HG03442 (cell line): ENCODE measurements at regions not wholly inside any gene's neighbourhood (a gene's known extent, or its start where the extent isn't known, plus 50 kb on each side); places are given as distances from the start of the nearest gene placed in this dataset.

Experiments used
- ATAC-seq: cut with Tn5 transposase; IDR thresholded peaks from one replicate; pipeline ENCODE4 v1.9.1; 2021; ENCODE audit warnings: mild to moderate bottlenecking, moderate library complexity; ENCODE audit not compliant: unreplicated experiment

DNA sequence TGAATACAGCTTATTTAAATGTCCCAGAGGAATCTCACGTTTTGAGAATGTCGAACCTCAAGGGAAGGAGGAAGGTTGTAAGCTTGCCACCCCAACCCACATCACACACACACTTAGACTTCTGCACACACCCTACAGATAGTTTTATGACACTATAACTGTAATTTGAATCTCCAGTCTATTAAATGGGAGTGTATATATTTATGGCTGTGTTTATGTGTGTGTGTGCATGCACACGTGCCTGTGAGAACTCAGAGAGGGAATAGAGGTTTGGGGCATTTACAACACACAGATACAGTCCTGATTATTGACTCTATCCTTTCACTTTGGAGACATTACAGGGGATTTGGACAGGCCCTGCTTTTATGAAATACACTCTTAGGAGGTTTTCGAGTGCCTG is 171.5 kb upstream of the MAF start:
- no peak for ATAC-seq

DNA sequence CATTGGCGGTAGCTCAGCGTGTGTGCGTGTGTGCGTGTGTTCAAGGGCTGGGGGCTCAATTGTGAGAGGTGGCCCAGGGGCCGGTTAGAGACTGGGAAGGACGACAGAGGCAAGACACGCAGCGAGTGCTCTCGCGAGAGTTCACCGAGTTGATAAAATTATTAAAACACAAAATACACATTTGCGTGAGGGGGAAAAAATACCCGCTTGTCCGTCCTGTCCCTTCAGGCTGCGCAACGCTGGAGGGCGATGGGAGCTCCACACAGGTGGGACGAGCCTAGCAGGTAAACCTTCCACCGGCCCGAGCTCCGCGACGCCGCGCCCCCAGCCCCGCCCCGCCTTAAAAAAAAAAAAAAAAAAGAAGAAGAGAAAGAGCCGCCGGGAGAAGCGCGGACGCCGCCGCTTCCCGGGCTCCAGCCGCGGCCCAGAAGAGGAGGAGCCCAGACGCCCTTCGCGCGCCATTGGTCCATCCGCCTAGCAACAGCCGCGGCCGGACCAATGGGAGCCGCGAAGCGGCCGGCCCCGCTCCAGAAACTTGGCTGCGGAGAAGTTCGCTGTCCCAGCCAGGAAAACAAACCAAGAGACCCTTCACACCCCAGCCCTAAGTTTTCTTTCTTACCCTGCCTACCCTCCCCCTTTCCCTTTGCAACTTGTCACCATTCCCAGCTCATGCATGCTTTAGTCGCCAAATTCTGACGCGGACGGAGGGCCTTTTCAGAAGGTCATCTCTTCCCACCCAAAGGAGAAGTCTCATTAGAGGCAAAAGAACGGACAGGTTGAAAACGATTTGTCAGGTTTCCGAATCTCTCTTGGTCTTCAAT is 169.9 kb upstream of the MAF start:
- peak; percentile 96 for ATAC-seq

DNA sequence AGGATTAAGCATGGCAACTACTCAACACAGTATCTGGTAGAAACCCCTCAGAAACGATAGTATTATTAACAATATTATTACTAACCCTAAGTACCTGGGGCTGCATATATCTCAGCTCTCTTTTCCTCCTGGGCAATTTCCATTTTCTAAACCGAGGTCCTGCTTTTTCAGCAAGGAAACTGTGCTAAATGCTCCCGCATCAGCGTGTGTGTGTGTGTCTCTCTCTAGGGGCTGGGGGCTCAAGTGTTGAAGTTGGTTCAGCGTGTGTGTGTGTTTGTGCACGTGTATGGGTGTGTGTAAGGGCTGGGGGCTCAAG is 169.3 kb upstream of the MAF start:
- ATAC-seq = no peak

DNA sequence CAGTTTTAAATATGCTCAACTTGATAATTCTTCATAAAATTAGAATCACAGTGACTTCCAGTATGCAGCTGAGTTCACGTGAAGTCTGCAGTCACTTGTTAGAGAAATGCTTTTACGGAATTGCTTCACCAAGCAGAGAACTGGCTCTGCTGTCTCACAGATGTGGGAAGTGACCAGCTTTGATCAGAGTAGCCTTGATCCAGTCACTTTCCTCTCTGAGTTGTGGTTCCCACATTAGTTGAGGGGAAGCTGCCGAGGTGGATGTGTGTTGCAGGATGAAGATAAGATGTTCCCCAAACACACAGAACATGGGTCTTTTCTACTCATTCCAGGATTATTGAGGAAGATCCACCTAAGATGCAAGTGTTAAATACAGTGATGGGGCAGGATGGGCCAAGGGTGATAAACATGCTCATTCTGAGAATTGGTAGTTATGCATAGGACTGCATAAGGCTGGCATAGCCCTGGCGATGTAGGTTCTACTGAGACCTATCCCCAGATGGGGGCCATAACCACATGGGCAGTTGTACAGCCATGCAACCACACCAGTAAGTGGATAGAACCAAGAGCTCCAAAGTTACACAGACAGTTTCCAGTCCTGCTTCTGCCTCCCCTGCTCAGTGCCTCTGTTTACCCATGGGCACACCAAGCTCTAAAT is 168.9 kb upstream of the MAF start:
- no peak for ATAC-seq

DNA sequence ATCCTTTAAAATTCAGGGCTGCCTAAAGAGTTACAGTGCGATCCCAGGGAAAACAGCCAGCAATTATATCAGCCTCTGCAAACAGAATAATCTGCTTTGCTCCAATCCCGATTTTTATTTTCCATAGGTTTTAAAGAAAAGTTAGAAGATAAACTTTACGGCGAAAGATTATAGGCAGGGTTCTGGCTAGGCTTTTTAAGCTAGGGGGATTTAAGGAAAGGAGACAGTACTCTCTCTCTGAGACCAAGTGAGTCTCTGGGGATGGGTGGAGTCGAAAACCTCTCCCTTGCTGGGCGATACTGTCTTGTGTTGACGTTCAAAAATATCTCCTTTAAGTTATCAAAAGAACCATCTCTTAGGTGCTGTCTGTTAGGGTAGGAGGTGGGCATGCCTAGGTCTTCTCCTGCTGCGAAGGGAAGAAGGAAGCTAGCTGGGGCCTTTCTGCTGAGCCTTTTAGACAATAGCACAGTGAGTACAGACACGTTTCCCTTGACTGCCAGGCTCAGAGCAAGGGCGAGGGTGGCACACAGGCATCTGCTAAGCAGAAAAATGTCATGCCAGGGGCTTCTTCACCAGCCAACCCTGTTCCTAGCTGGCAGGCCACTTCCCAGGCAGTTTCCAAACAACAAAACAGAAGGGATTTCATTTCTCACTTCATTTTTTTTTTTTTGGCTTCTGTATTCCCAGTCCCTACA is 167.9 kb upstream of the MAF start:
- no peak for ATAC-seq

DNA sequence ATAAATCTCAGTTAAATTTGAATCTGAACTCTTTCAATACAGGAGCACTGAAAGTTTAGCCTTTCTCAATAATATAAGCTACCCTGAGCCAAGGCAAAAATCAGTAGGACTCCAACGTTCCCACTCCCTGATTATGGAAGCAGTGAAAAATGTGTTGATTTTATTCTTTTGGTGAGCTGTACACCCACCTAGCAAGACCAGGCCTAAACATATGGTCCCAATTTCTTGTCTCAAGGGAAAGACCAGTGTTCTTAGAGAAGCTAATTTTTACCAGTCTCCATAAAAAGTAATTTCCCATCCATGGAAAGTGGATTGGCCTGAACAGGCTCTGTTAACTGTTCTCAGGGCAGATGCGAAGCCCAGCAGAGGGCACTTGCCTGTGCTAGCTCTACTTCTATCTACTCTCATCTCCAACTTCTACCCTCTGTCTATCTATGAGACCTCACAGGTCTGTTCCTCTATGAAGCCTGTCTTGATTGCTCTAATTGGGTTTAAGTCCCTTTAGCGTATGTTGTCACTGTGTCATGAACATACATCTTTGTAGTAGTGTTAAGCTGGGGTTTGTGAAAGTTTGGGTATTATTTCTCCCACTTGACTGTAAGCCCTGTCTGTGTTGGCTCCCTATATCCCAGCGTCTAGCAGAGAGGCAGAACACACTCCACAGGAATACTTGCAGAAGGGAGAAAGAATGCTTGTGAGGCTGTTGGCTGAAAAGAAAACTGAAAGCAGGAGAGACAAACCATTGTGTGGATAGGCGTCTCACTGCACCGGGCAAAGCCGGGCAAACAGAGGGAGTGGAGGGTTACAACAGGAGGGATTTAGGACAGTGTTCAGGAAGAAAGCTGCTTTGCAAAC is 167.1 kb upstream of the MAF start:
- no peak for ATAC-seq

DNA sequence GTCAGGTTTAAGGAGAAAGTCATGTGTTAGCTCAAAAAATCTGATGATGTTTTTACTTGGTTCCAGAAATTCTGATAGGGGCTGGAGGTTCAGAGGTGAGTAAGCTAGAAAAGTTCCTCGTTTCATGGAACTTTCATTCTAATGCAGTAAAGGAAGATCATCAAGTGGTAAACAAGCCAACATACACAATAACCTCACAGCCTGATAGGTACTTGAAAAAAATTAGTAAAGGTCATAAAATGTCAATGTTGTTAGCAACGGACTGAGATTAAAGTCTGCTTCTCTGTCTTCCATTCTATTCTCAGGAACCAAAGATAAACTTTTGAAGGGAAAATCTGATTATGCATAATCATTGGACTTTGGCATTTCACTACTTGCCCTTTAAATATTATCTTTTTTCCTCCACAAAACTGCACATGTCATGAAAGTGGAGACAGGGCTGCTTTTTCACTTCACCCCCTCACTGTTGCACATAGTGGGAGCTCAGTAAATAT is 165.4 kb upstream of the MAF start:
- ATAC-seq = no peak

DNA sequence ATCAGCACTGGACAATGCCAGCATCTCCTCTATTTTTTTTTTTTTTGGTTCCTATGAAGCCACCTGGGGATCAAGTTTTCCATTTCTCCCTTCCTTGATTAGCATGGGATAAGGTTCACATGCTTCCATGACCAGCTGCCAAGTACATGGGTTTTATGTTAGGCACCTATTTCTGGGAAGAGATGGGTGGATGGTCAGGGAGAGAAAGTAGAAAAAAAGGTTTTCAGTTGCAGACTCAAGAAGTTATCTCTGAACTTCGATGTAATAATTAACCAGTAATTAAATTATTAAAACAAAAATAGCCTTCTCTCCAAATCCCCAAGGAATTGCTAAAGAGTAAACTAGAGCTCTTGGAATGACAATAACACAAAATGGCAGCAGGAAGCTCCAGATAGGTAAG is 164.9 kb upstream of the MAF start:
- ATAC-seq = no peak

DNA sequence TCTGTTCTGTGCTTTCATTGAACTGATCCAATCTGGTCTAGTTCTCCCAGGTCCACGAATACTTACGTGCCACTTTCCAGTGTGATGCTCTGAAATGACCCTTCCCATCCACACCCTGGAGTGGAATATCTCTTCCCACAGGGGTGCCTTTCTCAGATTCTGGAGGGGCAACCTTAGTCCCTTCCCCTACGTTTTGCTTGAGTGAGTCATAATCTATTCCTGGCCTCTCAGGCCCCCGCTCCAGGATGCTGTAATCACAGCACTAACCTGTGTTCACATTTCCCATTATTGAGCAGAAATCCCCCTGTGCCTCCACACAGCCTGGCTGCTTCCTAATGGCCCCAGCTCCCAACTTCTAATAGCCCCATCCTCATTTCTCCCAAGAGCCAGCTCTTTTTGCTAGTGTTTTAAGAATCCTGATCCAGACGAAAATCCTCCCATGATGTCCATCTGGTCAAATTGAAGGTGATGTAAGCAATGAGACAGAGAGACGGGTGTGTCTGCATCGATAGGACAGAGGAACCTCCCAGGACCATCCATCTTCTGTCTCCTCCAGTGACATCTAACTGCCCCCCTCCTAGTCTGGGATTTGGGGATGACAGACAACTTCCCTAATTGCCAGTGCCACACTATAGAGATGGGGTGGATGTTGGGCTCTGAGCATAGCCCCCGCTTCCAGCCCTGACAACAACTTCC is 164.0 kb upstream of the MAF start:
- no peak for ATAC-seq

DNA sequence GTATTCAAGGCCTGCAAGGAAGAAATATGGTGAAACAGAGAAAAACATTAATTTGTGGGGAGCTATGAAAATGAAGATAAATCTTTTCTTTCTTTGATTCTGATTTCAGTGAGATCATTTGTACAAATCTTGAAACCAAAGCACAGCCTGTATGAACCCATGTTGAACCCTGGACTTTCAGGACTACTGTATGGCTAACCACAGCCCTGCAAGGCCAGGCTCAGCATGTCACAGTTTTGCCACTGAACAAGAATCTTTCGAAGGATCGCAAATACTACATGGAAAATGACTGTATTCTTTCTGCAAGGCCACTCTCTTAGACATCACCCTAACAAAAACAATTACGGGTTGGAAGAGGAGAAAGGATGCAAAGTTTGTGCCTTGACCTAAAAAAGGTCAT is 161.7 kb upstream of the MAF start:
- no peak for ATAC-seq

DNA sequence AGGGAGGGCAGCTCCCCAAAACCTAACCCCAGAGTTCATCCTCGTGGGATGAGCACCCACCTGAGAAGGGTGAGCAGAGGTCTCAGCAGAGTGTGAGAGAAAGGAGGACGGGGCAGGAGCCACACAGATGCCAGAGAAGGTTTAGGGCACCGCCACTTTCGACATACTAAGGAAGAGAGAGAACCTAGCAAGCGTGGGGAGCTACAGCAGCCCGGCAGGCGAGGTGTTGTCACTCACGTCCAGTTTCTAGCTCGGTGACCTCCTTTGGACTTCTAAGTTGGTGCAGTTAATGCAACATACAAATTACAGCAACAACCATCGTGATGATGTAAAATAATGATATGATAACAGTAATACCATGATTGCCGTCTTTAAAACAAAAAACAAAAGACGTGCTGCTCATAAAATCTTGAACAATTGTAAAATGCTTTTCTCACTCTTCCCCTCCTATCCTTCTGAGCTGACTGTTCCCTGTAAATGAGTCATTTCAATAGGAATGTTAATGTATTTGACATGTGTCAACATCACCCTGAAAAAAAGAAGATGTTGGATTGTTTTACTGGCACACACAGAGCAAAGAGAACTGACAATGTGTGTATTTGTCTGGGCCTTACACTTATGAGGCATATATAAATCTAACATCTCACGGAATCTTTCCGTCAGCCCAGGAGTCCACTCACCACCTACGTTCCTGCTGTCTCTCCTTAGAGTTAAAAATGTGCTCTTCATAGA is 158.2 kb upstream of the MAF start:
- ATAC-seq = no peak

DNA sequence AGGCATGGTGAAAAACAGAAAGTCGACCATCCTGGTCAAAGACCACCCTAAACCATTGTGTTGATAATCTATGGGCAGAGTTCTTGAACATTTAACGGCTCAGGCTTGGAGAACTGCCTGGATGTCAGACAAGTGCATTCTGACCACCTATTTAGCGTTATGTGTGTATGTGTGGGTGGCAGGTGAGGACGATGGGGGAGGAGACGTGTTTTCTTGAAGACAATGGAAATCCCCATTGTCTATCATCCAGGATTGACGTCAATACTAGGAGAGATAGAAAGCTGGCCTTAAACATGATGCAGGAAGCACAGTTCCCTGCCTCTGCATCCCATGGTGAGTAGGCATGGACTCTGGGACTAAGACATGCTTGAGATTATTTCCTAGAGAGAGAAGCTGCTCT is 157.4 kb upstream of the MAF start:
- ATAC-seq = no peak

DNA sequence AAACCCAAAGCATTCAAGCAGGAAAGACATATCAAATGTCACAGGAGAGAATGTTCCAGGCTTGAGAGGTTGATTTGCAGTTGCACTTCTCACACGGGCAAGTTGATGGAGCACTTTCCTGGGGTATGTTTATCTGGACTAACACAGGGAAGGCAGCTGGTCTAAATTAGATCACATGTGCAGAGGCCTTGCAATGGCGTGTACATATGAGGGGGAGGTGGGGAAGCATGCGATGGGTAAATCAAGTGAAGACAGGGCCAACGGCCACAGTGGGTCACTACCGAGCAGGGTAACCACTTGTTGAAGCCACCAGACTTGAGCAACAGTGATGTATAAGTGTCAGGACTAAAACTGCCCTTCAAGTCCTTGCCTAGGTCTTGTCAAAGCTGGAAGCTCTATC is 156.6 kb upstream of the MAF start:
- ATAC-seq = no peak

DNA sequence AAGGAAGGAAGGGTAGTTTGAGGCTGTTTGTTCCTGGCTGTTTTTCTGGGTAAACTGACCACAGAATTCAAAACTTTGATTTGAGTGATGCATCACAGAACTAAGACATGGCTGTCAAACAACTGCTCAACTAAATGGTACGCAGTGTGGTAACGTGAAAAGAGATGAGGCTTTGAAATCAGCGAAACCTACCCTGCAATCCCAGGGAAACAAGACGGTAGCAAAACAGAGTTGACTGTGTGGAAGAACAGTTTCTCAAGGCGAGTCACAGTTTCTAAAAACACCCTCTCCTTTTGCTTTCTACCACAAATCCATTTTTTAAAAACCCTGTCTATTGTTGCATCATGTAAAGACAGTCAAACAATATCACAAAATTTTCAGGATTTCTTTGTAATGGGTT is 156.0 kb upstream of the MAF start:
- ATAC-seq = no peak

DNA sequence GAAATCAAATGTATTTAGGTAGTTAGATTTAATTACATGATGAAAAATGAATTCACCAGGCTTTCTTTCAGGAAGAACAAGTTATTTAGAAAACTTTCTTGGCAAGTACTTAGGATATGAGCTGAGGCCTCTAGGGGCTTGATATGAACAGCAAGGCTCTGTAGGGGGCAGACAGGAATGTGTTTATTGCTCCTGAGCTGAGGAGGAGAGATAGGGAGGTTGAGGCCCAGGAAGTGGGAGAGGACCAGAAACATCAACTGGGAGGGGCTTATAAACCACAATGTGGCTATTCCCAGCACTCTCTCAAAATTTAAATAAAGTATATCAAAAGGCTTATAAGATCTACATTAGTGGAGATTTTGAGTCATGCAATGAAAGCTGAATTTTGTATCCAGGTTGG is 154.0 kb upstream of the MAF start:
- no peak for ATAC-seq

DNA sequence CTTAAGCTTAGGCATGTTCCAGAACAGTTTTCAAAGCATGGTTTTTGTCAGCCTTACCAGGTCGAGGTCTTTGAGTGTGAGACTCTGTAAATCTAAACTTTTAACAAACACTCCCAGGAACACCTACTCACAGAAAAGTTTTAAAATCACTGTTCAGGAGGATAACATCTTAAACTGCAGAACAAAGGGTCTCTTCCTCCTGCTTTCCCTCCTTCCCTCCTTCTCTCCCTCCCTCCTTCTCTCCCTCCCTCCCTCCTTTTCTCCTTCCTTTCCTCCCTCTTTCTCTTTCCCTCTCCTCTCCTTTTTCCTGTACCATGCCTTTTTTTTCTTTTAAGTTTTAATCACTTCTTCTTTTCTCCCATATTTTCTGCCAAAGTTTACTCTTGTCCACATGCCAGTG is 153.5 kb upstream of the MAF start:
- no peak for ATAC-seq

DNA sequence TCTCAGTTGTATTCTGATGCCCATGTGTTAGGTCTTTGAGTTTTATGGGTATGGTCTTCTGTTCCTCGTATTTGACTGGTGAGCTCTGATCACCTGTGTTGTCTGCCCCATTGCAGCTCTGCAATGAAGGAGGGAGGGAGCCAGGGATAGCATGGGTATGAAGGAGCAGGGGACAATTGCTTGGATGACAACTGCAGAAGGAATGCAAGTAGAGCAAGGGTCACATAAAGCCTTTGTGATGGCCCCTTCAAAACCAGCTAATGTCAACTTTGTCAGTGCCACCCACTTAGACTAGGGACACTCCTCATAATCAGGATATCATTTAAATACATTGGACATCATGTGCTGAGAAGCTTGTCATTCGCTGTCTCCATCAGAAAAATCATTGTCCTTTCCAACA is 152.7 kb upstream of the MAF start:
- ATAC-seq = no peak

DNA sequence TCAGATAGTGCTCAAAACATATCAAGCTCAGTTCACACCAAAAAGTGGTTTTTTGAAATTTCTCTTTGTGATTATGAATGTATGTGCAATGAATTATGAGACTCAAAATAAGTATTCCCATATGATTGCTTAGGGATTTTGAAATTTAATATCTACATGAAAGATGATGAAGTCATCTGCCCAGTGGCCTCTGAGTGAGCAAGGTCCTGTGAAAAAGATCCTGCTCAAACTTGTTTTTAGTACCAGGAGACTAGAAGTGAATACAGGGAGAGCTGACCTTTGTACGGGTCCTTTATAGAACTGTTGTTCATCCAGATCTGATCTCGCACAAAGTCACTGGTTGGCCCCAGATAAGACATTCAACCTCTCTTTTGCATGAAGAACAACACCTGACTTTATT is 151.9 kb upstream of the MAF start:
- ATAC-seq = no peak

DNA sequence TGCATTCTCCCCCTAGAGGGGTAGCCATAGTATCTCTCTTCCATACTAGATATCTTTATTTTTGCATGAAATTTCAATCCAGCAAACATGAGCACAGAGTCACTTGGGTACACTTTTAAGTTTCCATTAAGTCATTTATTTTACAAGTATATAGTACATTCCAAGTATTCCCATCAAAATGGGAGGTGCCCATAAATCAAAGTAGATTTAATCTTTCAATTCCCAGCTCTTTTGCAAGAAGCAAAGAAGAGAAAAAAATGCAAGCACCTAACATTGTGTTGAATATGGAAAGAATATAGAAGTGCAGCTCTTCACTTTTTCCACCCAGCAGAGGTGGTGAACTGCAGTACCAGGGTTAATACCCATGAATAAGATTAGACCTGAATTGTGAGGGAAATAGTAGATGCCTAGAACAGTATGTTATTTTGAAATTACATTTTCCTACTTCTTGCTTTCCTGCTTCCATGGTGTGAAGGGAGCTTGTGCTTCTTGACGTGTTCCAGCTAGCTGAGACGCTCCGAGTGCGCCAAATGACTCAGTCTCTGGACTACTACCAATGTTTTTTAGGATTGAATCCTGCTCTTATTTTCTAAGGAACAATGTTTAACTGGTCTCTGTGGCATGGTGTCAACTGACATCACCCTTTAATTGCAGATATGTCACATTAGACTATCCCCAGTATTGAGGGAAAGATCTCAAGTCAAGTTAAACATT is 151.1 kb upstream of the MAF start:
- no peak for ATAC-seq
